Mesodermal cell (in vitro differentiated cells): ENCODE measurements at regions not wholly inside any gene's neighbourhood (a gene's known extent, or its start where the extent isn't known, plus 50 kb on each side); places are given as distances from the start of the nearest gene placed in this dataset.

Experiments
- H3K27ac ChIP-seq: 2 replicates; pipeline ENCODE4 v1.7.0; 2013; ENCODE audit warnings: mild to moderate bottlenecking, low read depth, low read length, moderate library complexity; ENCODE audit not compliant: severe bottlenecking
- H3K36me3 ChIP-seq: 2 replicates; pipeline ENCODE4 v1.7.1; 2013; ENCODE audit warnings: mild to moderate bottlenecking, low read length, moderate library complexity; ENCODE audit not compliant: control insufficient read depth, insufficient read depth
- H3K4me1 ChIP-seq: one replicate; pipeline ENCODE4 v1.7.1; 2013; ENCODE audit warnings: mild to moderate bottlenecking, low read length; ENCODE audit not compliant: insufficient read depth, control insufficient read depth, poor library complexity, severe bottlenecking
- H3K4me3 ChIP-seq: 2 replicates; pipeline ENCODE4 v1.7.0; 2013; ENCODE audit warnings: low read length, control low read depth, mild to moderate bottlenecking; ENCODE audit not compliant: insufficient read depth, poor library complexity, severe bottlenecking; ENCODE audit errors: extremely low read depth
- H3K9me3 ChIP-seq: 2 replicates; pipeline ENCODE4 v1.7.1; 2013; ENCODE audit warnings: mild to moderate bottlenecking, low read length, moderate library complexity; ENCODE audit not compliant: control insufficient read depth
- WGBS, 2 experiments: methylation state at CpG; one replicate each; pipeline ENCODE4 v1.1.5; 2013; ENCODE audit warnings: missing lambda C conversion rate in 2 of 2; ENCODE audit not compliant: insufficient coverage in 2 of 2; 5-methylcytosine and 5-hydroxymethylcytosine counted together

DNA sequence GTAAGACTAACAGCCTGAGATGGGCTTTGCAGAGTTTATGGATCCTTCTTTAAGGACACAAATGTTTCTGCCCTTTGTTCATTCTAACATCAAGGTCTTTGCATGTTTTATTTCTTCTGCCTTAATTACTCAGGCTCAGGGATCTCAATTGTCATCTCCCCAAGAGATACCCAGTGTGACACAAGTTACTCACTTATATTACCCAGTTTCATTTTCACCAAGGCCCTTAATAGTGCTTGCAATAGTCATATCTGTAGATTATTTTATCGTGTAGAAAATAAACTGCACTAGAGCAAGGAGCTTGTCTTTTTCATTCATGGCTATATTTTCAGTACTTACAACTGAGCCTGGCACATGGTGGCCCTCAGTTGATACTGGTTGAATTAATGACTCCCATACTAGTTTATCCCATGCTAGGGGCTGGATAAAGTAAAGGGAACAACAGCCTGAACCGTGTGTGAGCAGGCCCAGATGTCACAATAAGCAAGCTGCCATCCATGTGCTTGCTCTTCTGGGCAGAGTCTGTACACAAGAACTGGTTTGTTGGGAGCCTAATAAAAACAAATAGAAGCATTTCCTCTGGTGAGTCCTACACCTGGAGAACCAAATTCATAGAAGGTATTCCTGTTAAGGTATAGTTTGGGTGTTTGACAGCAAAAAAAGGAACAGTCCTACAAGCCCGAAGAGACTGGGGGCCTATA lies 112.5 kb upstream of the CD180 start:
- 88 to 100% methylated on average over 1 of the region's 3 CpGs for WGBS, 2 experiments
- no peak overlapping the region for H3K4me3 ChIP-seq
- no peaks in the 10 kb centered on the region for H3K36me3 ChIP-seq
- H3K9me3 ChIP-seq: no peaks in the 10 kb centered on the region
- H3K27ac ChIP-seq: no peak overlapping the region
- no peaks in the 10 kb centered on the region for H3K4me1 ChIP-seq

DNA sequence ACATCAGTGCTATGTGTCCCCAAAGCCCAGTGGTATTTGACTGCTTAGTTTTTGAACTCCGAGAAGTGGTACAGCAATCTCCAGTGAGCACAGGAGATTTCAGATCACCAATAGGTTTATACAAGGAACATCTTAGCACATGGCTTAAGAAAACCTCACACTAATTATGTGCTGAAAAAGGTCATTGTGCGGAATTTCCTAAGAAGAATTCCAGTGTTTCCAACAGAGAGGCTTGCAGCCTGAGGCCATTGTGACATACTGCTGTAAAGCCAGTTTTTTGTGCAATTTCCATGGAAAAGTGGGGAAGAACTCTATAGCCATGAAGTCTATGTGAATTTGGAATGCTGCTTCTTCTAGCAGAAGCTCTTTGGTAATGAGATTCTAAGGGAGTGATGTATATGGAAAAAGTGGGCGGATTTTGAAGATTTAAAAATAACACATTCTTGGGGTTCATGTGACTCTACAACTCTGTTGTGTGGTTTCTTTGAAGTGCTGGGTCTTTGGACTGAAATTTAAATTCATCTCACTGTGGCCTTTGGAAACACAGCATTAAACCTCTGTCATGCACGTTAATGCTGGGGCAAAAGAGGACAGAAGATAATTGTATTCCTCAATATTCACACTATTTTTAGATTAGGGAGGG lies 110.5 kb upstream of the CD180 start:
- Histone ChIP-seq H3K27ac (peak overlapping the region; percentile 46), H3K4me3 (no peak overlapping the region), H3K36me3 (no peaks in the 10 kb centered on the region), H3K9me3 (no peaks in the 10 kb centered on the region), H3K4me1 (no peaks in the 10 kb centered on the region)
- WGBS, 2 experiments: 88 to 93% methylated on average over 2 to 3 of the region's 4 CpGs

DNA sequence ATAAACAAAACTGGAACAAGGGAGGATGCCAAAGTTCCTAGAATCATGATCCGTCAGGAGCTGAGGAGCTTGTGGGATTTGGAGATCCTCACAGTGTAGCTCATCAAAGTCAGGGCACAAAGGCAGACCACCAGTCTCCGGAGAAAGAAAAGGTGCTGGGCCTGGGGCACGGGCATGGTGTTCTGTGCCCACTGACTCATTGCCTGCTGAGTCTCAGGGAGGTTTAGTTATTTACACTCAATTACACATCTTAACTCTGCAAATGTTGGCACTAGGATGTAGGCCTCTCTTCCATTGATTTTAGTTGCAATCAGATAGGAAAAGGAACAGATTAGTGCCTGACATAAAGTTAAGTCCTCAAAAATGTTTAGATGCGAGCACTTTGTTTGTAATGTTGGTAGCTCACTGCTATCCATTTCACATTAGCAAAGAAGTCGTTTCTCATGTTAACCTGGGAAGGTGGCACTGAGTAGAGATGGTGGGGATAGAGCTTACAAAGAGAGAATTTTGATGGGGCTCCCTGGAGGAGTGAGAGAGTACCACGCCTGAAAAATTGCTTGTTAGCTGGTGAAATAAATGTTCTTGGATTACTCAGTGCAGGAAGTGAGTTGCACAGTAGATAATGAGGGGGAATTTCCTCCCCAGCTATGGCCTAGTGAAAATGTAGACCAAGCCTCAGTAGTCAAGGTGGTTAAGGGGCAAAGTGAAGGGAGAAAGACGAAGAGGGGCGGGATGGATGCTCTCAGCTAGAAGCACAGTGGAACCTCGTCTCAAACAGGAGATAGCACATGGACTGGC lies 109.5 kb upstream of the CD180 start:
- H3K36me3 ChIP-seq: no peaks in the 10 kb centered on the region
- no peak overlapping the region for H3K27ac ChIP-seq
- H3K4me1 ChIP-seq: peaks cover under 1% of the 10 kb centered on the region
- WGBS, 2 experiments: 88 to 94% methylated on average over 6 to 7 of the region's 9 CpGs
- H3K9me3 ChIP-seq: no peaks in the 10 kb centered on the region
- H3K4me3 ChIP-seq: no peak overlapping the region

DNA sequence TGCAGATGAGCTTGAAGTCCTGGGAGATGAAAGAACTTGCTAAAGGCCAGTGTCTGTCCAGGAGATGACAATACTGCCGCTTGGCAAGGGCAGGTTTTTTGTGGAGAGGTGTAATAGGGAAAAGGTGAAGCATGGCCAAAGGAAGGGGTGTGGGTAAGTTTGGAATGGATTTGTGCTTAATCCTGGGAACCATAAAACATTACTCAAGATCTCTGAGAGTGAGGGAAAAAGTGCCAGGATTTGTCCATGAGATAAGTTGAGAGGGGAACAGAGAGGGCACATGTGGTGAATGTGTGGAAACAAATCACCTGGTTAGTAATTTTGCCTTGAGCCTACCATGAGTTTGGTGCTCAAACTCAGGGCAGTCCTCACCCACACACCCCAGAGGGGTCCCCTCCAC lies 108.8 kb upstream of the CD180 start:
- peaks cover 8% of the 10 kb centered on the region for H3K4me1 ChIP-seq
- no peaks in the 10 kb centered on the region for H3K36me3 ChIP-seq
- H3K9me3 ChIP-seq: no peaks in the 10 kb centered on the region
- no peak overlapping the region for H3K4me3 ChIP-seq
- WGBS, 2 experiments: 80 to 88% methylated on average over 1 of the region's 1 CpG
- no peak overlapping the region for H3K27ac ChIP-seq

DNA sequence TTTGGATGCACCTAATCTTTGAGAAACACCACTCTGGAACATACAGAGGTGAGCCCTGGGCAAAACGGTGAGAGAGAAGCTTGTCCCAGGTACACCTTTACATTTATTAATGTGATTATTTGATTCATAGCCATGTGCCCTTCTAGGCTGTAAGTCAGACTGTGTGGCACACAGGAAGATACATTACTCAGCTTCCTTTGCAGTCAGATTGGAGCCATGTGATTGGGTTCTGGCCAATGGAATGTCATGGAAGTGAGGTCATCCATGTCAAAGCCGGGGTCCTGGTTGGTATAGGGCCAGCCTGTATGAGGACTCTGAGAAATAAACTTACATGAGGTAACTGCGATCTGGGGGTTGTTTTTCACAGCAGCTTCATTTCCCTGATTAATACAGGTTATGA lies 106.8 kb upstream of the CD180 start:
- H3K4me1 ChIP-seq: peaks cover 8% of the 10 kb centered on the region
- no peaks in the 10 kb centered on the region for H3K9me3 ChIP-seq
- no peak overlapping the region for H3K27ac ChIP-seq
- H3K36me3 ChIP-seq: no peaks in the 10 kb centered on the region
- no peak overlapping the region for H3K4me3 ChIP-seq
- WGBS, 2 experiments: 100% methylated on average over 1 to 2 of the region's 3 CpGs

DNA sequence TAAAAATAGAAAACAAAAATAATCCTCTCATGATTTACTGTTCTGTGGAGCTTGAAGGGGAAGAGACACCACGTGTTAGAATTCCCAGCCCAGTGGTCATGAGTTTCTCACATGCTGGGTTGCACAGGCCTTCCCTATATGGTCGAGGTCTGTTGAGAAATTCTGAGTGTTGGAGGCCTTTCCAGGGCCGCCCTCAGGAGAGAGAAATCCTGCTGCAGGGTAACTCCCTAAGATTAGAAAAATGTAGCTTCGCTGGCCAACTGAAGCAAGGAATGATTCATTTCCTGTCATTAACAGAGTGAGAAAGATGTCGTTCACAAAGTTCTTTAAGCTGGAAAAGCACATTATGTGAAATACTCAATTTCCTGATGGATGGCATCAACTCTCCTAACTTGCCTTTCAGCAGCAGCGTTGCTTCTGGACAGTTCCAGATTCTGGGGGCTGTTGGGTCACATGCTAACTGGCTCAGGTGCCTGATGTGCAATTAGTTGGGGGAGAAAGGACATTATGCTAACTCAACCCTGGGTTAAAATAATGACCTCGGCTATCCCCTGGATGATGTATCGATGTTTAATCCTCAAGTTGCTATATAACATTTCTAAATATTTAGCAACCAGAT lies 104.8 kb upstream of the CD180 start:
- 54 to 85% methylated on average over 5 to 6 of the region's 8 CpGs for whole genome bisulfite sequencing, 2 experiments
- no peak overlapping the region for H3K27ac ChIP-seq
- no peaks in the 10 kb centered on the region for H3K36me3 ChIP-seq
- no peak overlapping the region for H3K4me3 ChIP-seq
- H3K9me3 ChIP-seq: no peaks in the 10 kb centered on the region
- H3K4me1 ChIP-seq: peaks cover 8% of the 10 kb centered on the region

DNA sequence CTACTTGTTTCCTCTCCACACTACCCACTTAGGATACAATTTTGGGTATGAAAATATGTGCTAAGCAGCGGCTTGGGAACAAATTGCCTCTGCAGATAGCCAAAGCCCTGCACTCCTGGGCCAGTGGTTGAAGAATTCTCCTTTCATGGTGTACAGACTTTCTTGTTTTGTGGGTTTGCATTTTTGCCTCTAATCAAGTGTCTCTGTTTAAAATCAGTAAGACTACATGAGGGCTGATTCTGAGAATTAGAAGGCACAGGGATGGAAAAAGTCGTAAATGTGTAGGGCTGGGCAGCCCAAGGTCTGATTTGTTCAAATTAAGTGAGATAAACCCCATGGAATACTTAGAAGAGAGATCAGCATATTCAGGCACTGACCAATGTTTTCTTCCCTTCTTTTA lies 103.7 kb upstream of the CD180 start:
- Histone ChIP-seq H3K36me3 (no peaks in the 10 kb centered on the region), H3K4me1 (peaks cover 8% of the 10 kb centered on the region), H3K4me3 (no peak overlapping the region), H3K9me3 (no peaks in the 10 kb centered on the region), H3K27ac (no peak overlapping the region)
- WGBS, 2 experiments: 88% methylated on average over 1 of the region's 2 CpGs; no CpG with 5 or more reads in 1 of the 2 experiments

DNA sequence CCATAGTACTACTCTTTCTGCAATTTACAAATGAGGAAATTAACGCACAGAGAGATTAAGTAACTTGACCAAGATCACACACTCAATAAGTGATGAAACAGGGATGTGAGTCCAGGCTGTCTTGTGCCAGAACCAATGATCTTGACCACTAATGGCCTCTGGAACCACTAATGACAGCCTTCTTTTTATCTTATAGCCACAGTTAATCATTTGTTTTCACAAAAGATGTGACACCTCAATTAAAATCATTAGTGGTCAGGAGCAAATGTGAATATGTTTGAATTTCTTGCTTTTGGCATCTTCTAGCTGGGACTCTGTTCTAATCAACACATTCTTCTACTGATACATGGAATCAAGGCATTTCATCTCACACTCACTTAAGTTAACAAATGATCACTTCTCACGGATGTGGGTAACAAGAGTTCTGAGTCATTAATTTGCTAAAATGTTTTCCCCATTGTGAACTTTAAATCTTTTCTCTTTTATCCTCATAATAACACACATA lies 102.7 kb upstream of the CD180 start:
- Histone ChIP-seq H3K4me1 (peaks cover 8% of the 10 kb centered on the region), H3K4me3 (no peak overlapping the region), H3K36me3 (no peaks in the 10 kb centered on the region), H3K27ac (no peak overlapping the region), H3K9me3 (no peaks in the 10 kb centered on the region)
- 100% methylated on average over 1 of the region's 2 CpGs; no CpG with 5 or more reads in 1 of the 2 experiments for WGBS, 2 experiments

DNA sequence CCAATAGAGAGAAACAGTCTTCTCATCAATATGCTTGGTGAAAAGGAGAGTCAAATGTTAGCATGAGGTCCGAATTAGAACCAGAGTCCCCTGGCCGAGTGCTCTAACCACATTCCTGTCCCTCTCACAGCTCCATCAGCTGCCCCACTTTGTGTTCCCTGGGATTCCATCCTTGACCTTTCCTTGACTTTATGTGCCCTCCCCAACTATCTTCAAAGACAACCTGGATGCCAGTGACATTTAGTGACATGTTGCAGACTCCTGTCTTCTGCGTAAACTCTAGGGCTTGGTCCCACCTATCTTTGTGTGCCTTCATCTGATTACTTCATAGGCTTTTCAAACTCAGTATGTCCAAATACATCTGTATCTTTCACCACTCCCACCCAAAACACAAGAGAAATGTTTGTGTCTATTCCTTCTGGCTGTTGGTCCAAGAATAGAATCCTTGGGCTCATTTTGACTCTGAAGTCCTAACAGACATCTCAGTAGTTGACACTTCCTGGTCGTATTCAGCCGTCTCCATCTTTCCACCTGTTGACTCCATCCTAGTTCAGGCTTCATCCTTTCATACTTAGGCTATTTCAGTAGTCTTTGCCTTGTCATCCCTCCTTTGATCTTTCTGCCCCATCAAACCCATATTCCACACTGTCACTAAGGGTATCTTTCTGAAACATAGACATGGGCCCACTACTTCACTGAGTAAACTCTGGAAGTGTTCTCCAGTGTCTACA lies 101.4 kb upstream of the CD180 start:
- WGBS, 2 experiments: 94 to 98% methylated on average over 5 of the region's 5 CpGs
- Histone ChIP-seq H3K4me3 (no peak overlapping the region), H3K36me3 (no peaks in the 10 kb centered on the region), H3K9me3 (no peaks in the 10 kb centered on the region), H3K4me1 (peaks cover 8% of the 10 kb centered on the region), H3K27ac (no peak overlapping the region)

DNA sequence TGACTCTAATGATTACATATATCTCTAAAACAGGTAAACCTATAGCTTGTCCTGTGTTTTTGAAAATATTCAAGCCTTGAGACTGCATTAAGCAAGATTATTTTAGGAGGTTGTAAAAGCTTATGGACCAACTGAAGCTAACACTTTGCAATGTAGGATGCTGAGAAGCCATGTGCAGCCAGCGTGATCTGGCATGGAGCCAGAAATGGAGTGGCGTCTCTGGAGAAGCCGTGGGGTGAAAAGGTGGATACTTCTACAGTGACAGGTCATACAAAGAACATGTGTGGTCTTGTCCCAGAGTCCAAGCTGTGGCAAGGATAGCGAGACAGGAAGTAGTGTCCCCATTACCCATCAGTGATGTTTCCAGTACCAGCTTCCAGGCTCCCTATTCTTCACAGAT lies 100.8 kb upstream of the CD180 start:
- Histone ChIP-seq H3K27ac (no peak overlapping the region), H3K4me3 (no peak overlapping the region), H3K4me1 (peaks cover 8% of the 10 kb centered on the region), H3K36me3 (no peaks in the 10 kb centered on the region), H3K9me3 (no peaks in the 10 kb centered on the region)
- WGBS, 2 experiments: 86 to 89% methylated on average over 3 to 4 of the region's 4 CpGs
